Left renal cortex interstitium (tissue), 4 donors: ENCODE measurements at regions not wholly inside any gene's neighbourhood (a gene's known extent, or its start where the extent isn't known, plus 50 kb on each side); places are given as distances from the start of the nearest gene placed in this dataset.
"Not testable (repeated sequence)": the region's sequence is repeated elsewhere in the genome, so short reads cannot be mapped to it uniquely, and the experiment has no call there.

Experiments
- DNase-seq, 4 donors: peaks; one replicate each; pipeline ENCODE4 v3.0.0-alpha.2; 2013; ENCODE audit warnings: low read depth in 4 of 4, low spot score in 2 of 4, missing footprints in 1 of 4

- DNase-seq = no peak
These were observed 1182.3 kb downstream of the OTOL1 start for GRCh38 chr3:162678941-162679340.

- no peak for DNase-seq
These were observed 1187.7 kb downstream of the OTOL1 start for GRCh38 chr3:162684260-162684659.

- DNase-seq = no peak
These were observed 1202.7 kb downstream of the OTOL1 start for GRCh38 chr3:162699291-162699690.

GRCh38 chr3:162701211-162701610, 1204.6 kb downstream of the OTOL1 start:
- DNase-seq = no peak

- no peak for DNase-seq
These were observed 1206.3 kb downstream of the OTOL1 start for GRCh38 chr3:162702768-162703385.

- no peak for DNase-seq
These were observed 1207.6 kb downstream of the OTOL1 start for GRCh38 chr3:162704238-162704637.

GRCh38 chr3:162704799-162705385, 1208.3 kb downstream of the OTOL1 start:
- no peak for DNase-seq

- DNase-seq = not testable (repeated sequence)
These were observed 1211.8 kb downstream of the OTOL1 start for GRCh38 chr3:162708394-162708793.

- not testable (repeated sequence) for DNase-seq
These were observed 1212.5 kb downstream of the OTOL1 start for GRCh38 chr3:162708942-162709706.

- DNase-seq = no peak
These were observed 1213.9 kb downstream of the OTOL1 start for GRCh38 chr3:162710332-162711112.

- DNase-seq = not testable (repeated sequence)
These were observed 1220.5 kb downstream of the OTOL1 start for GRCh38 chr3:162717074-162717473.

- DNase-seq = no peak
These were observed 1222.1 kb downstream of the OTOL1 start for GRCh38 chr3:162718697-162719096.

- no peak for DNase-seq
These were observed 1223.2 kb downstream of the OTOL1 start for GRCh38 chr3:162719684-162720341.

- no peak for DNase-seq
These were observed 1225.1 kb downstream of the OTOL1 start for GRCh38 chr3:162721736-162722135.

- no peak for DNase-seq
These were observed 1225.7 kb downstream of the OTOL1 start for GRCh38 chr3:162722337-162722736.

- not testable (repeated sequence) for DNase-seq
These were observed 1226.2 kb downstream of the OTOL1 start for GRCh38 chr3:162722796-162723195.

- no peak for DNase-seq
These were observed 1233.1 kb downstream of the OTOL1 start for GRCh38 chr3:162729686-162730085.

- DNase-seq = not testable (repeated sequence)
These were observed 1235.4 kb downstream of the OTOL1 start for GRCh38 chr3:162731961-162732360.

- no peak for DNase-seq
These were observed 1242.2 kb downstream of the OTOL1 start for GRCh38 chr3:162738784-162739183.

GRCh38 chr3:162740941-162741596, 1244.5 kb downstream of the OTOL1 start:
- no peak for DNase-seq
